Testis (tissue), 2 donors: ENCODE measurements at regions not wholly inside any gene's neighbourhood (a gene's known extent, or its start where the extent isn't known, plus 50 kb on each side); places are given as distances from the start of the nearest gene placed in this dataset.

Source experiments
- DNase-seq: peaks from one replicate; pipeline ENCODE4 v3.0.0-alpha.2; 2019
- H3K27ac ChIP-seq, 2 donors: fragments of 200-600 bp; sonication (generic); one replicate each; pipeline ENCODE4 v1.5.1; 2019
- H3K27me3 ChIP-seq: fragments of 200-600 bp; sonication (generic); one replicate; pipeline ENCODE4 v1.5.1; 2019
- H3K36me3 ChIP-seq: fragments of 200-600 bp; sonication (generic); one replicate; pipeline ENCODE4 v1.5.1; 2017; ENCODE audit warnings: low read depth; ENCODE audit errors: missing control alignments
- H3K4me1 ChIP-seq: fragments of 200-600 bp; sonication (generic); one replicate; pipeline ENCODE4 v1.5.1; 2019
- H3K4me3 ChIP-seq, 2 donors: fragments of 200-600 bp; sonication (generic); one replicate each; pipeline ENCODE4 v1.5.1; 2017 to 2019
- H3K9me3 ChIP-seq: fragments of 200-600 bp; sonication (generic); one replicate; pipeline ENCODE4 v1.5.1; 2017
- CTCF ChIP-seq, 3 experiments: fragments of 450-650 bp in 2 of 3; fragments of 200-600 bp in 1 of 3; sonication (generic) in 1 of 3; IDR thresholded peaks; one replicate each; pipeline ENCODE4 v1.5.1; 2016 to 2019; ENCODE audit warnings: antibody characterized with exemption in 3 of 3, mild to moderate bottlenecking in 2 of 3, moderate library complexity in 1 of 3
- POLR2A ChIP-seq: fragments of 450-650 bp; IDR thresholded peaks from one replicate; pipeline ENCODE4 v1.6.1; 2017; ENCODE audit warnings: antibody characterized with exemption, mild to moderate bottlenecking, moderate library complexity
- WGBS, 2 donors: methylation state at CpG; one replicate each; pipeline ENCODE4 v1.1.5; 2018; 5-methylcytosine and 5-hydroxymethylcytosine counted together
- intact Hi-C: fragments of 100-400 bp; cut with DNase I; formaldehyde crosslinking; loops from one replicate; pipeline ENCODE4 v1.15.1; 2023; ENCODE audit warnings: low total_unique reads

DNA sequence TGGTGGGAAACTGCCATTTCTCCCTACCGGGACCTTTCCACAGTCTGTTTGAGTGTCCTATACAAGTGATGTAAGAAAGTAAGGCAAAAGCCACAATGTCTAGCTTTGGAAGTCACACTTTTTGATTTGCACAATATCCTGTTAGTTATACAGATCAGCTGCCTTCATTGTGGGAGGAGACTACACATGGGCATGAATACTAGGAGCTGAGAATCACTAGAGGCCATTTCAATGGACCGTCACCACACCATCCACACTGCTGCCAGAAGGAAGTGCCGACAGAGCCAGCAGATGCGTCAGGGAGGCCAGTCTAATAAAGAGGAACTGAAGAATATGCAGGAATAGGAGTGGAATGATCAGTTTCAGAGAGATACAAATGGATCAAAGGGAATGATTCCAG is 65.8 kb downstream of the SCN11A start:
- DNase-seq = peak; percentile 20
- WGBS, 2 donors = 82 to 86% methylated on average over 4 of the region's 4 CpGs
- no peak overlapping the region for H3K4me3 ChIP-seq
- H3K36me3 ChIP-seq = no peaks in the 10 kb centered on the region
- H3K4me1 ChIP-seq = no peaks in the 10 kb centered on the region
- no peaks in the 10 kb centered on the region for H3K9me3 ChIP-seq
- no peak for TF ChIP-seq CTCF (IDR thresholded peaks at IDR 0.05)
- H3K27me3 ChIP-seq = no peaks in the 10 kb centered on the region
- no peak overlapping the region for H3K27ac ChIP-seq
- intact Hi-C loops = no loop called here

- Histone ChIP-seq H3K36me3 (no peaks in the 10 kb centered on the region), H3K9me3 (no peaks in the 10 kb centered on the region), H3K4me1 (no peaks in the 10 kb centered on the region), H3K4me3 (no peak overlapping the region), H3K27ac (no peak overlapping the region), H3K27me3 (no peaks in the 10 kb centered on the region)
- no peak for DNase-seq
- intact Hi-C loops = no loop called here
- TF ChIP-seq POLR2A (no peak), CTCF (IDR thresholded peaks at IDR 0.05) (no peak)
Observed at GRCh38 chr3:38985581-38985980, 66.2 kb downstream of the SCN11A start.

DNA sequence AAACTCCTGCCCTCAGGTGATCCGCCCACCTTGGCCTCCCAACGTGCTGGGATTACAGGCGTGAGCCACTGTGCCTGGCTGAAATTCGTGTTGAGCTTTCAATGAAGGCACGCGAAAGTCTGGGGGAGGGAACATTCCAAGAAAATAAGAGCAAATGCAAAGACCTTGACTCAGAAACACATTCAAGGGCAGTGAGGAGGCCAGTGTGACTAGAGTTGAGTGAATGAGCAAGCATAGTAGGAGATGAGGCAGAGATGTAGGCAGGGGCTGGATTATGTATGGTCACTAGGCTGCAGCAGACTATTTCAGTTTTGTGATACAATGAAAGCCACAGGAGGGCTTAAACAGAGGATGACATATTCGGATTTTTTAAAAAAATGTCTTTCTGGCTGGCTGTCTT is 67.0 kb downstream of the SCN11A start:
- Histone ChIP-seq H3K4me1 (no peaks in the 10 kb centered on the region), H3K27me3 (no peaks in the 10 kb centered on the region), H3K9me3 (no peaks in the 10 kb centered on the region), H3K4me3 (no peak overlapping the region), H3K36me3 (no peaks in the 10 kb centered on the region), H3K27ac (no peak overlapping the region)
- WGBS, 2 donors = 52 to 56% methylated on average over 7 of the region's 7 CpGs
- intact Hi-C loops = no loop called here
- DNase-seq = no peak
- no peak for TF ChIP-seq CTCF (IDR thresholded peaks at IDR 0.05)
- no peak for TF ChIP-seq POLR2A

DNA sequence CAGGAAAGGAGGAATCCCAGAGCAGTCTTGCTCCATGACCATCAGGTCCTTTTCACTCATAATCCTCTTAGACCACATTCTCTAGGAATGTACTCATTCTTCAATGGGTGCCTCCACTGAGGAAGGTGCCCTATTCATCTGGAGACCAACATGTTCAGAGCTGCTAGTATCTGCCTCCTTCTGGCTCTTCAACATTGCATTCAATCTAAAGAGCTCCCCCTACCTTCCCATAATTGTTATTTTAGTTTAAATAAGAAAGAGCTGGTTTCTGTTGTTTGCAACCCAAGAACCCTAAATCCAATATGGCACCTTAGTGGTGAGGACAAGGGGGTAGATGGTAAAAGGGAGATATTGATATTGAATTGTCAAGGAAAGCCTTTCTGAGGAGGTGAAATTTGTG is 67.6 kb downstream of the SCN11A start:
- no peaks in the 10 kb centered on the region for H3K9me3 ChIP-seq
- intact Hi-C loops = no loop called here

More for the DNA sequence above, 67.6 kb downstream of the SCN11A start:
- DNase-seq = no peak
- Histone ChIP-seq H3K4me1 (no peaks in the 10 kb centered on the region), H3K27me3 (no peaks in the 10 kb centered on the region), H3K4me3 (no peak overlapping the region), H3K27ac (no peak overlapping the region), H3K36me3 (no peaks in the 10 kb centered on the region)
- no peak for TF ChIP-seq CTCF (IDR thresholded peaks at IDR 0.05)
- no peak for TF ChIP-seq POLR2A
